ENCODE measurements at regions not wholly inside any gene's neighbourhood (a gene's known extent, or its start where the extent isn't known, plus 50 kb on each side); places are given as distances from the start of the nearest gene placed in this dataset.

DNA sequence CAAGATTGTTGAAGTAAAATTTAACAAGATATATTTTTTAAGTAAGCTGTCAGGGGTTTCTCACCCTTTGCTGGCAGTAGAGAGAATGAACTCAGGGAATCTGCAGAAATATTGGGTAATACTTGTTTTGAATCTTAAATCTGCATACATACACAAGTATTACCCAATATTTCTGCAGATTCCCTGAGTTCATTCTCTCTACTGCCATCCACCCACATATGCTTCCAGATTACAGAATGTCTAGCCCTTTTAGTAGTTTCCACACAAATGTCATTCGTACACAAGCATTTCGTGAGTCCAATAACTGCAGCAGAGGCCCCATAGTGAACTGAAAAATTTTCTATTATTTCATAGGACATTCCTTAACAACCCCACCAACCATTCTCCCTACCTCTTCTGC, 69.6 kb upstream of the TNFRSF21 start:
- H3K4me3 ChIP-seq (ENCODE audit: low read length in 2 of 2), result no peak overlapping the region
- H3K9me3 ChIP-seq (ENCODE audit: control insufficient read depth in 2 of 2, low read length in 2 of 2), result no peaks in the 10 kb centered on the region
- H3K36me3 ChIP-seq (ENCODE audit: control insufficient read depth in 2 of 2, insufficient read depth in 2 of 2, low read length in 2 of 2), result no peaks in the 10 kb centered on the region
- H3K4me1 ChIP-seq (ENCODE audit: control insufficient read depth in 2 of 2, insufficient read depth in 2 of 2, low read length in 2 of 2), result no peaks in the 10 kb centered on the region
- no peak overlapping the region for H3K27ac ChIP-seq (ENCODE audit: low read depth in 2 of 2, low read length in 2 of 2)
- no peaks in the 10 kb centered on the region for H3K27me3 ChIP-seq (ENCODE audit: control insufficient read depth in 2 of 2, insufficient read depth in 2 of 2, low read length in 2 of 2)
- no peak overlapping the region for H3K9ac ChIP-seq (ENCODE audit: low read depth in 1 of 2, low read length in 2 of 2)

DNA sequence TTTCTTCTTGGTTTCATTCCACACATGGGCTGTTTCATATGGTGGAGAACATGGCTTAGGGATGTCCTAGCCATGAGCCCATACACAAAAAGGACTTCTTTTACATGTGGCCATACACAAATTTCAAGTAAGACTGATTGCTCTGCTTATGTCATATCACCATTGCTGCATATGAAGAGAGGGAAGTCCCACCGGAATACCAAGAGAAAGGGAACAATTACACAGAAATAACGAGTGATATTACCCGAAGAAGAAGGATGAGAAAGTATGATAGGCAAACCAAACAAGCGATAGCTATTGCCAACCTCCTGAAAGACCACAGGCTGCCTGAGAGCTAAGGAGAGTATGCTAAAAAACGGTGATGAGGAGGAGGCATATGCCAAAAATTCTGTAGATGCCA, 70.5 kb upstream of the TNFRSF21 start:
- Histone ChIP-seq H3K9ac (ENCODE audit: low read depth in 1 of 2, low read length in 2 of 2) (no peak overlapping the region), H3K9me3 (ENCODE audit: control insufficient read depth in 2 of 2, low read length in 2 of 2) (no peaks in the 10 kb centered on the region), H3K4me3 (ENCODE audit: low read length in 2 of 2) (no peak overlapping the region), H3K27me3 (ENCODE audit: control insufficient read depth in 2 of 2, insufficient read depth in 2 of 2, low read length in 2 of 2) (no peaks in the 10 kb centered on the region), H3K36me3 (ENCODE audit: control insufficient read depth in 2 of 2, insufficient read depth in 2 of 2, low read length in 2 of 2) (no peaks in the 10 kb centered on the region), H3K4me1 (ENCODE audit: control insufficient read depth in 2 of 2, insufficient read depth in 2 of 2, low read length in 2 of 2) (no peaks in the 10 kb centered on the region), H3K27ac (ENCODE audit: low read depth in 2 of 2, low read length in 2 of 2) (no peak overlapping the region)

DNA sequence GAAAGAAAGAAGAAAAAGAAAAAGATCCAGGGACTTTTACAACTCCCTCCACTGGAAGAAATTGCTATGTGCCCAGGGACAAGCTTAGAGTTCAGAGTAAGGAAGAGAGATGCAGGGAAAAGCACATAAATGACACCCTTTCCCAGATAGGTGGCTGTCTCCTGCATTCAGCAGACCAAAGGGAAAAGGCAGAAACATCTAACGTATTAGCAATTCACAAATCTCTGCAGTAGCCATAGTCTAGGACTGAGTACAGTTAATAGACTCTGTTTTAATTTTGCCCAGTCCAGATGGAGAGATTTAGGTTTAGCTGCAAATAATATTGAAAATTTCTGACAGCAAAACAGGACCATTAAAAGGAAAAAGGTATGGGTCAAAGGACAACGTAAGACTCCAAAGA, 71.3 kb upstream of the TNFRSF21 start:
- H3K9me3 ChIP-seq (ENCODE audit: control insufficient read depth in 2 of 2, low read length in 2 of 2), result no peaks in the 10 kb centered on the region
- H3K27ac ChIP-seq (ENCODE audit: low read depth in 2 of 2, low read length in 2 of 2), result no peak overlapping the region
- no peak overlapping the region for H3K4me3 ChIP-seq (ENCODE audit: low read length in 2 of 2)
- H3K9ac ChIP-seq (ENCODE audit: low read depth in 1 of 2, low read length in 2 of 2), result no peak overlapping the region
- no peaks in the 10 kb centered on the region for H3K36me3 ChIP-seq (ENCODE audit: control insufficient read depth in 2 of 2, insufficient read depth in 2 of 2, low read length in 2 of 2)
- H3K27me3 ChIP-seq (ENCODE audit: control insufficient read depth in 2 of 2, insufficient read depth in 2 of 2, low read length in 2 of 2), result no peaks in the 10 kb centered on the region
- H3K4me1 ChIP-seq (ENCODE audit: control insufficient read depth in 2 of 2, insufficient read depth in 2 of 2, low read length in 2 of 2), result no peaks in the 10 kb centered on the region

- H3K27me3 ChIP-seq (ENCODE audit: control insufficient read depth in 2 of 2, insufficient read depth in 2 of 2, low read length in 2 of 2), result no peaks in the 10 kb centered on the region
- H3K9me3 ChIP-seq (ENCODE audit: control insufficient read depth in 2 of 2, low read length in 2 of 2), result no peaks in the 10 kb centered on the region
- H3K4me1 ChIP-seq (ENCODE audit: control insufficient read depth in 2 of 2, insufficient read depth in 2 of 2, low read length in 2 of 2), result no peaks in the 10 kb centered on the region
- no peaks in the 10 kb centered on the region for H3K36me3 ChIP-seq (ENCODE audit: control insufficient read depth in 2 of 2, insufficient read depth in 2 of 2, low read length in 2 of 2)
- H3K9ac ChIP-seq (ENCODE audit: low read depth in 1 of 2, low read length in 2 of 2), result no peak overlapping the region
- no peak overlapping the region for H3K4me3 ChIP-seq (ENCODE audit: low read length in 2 of 2)
- H3K27ac ChIP-seq (ENCODE audit: low read depth in 2 of 2, low read length in 2 of 2), result no peak overlapping the region
Observed at GRCh38 chr6:47383360-47383759, 73.7 kb upstream of the TNFRSF21 start.

DNA sequence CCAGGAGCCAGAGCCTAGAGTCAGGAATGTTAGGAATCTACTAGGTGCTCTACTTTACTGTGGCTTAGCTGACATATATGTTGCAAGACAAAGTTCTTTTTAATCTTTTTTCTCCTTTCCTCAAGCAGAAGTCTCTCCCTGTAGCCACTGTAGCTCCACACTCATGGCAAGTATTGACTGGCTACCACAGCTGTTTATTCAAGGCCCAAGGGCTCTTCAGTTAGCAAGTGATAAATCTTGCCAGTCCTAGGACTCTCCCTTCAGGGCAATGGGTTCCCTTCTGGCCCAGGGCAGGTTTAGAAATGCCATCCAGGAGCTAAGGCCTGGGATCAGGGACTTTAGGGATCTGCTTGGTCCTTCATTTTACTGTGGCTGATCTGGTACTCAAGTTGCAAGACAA, 82.0 kb upstream of the TNFRSF21 start:
- Histone ChIP-seq H3K4me3 (ENCODE audit: low read length in 2 of 2) (no peak overlapping the region), H3K27ac (ENCODE audit: low read depth in 2 of 2, low read length in 2 of 2) (no peak overlapping the region), H3K9me3 (ENCODE audit: control insufficient read depth in 2 of 2, low read length in 2 of 2) (no peaks in the 10 kb centered on the region), H3K9ac (ENCODE audit: low read depth in 1 of 2, low read length in 2 of 2) (no peak overlapping the region), H3K27me3 (ENCODE audit: control insufficient read depth in 2 of 2, insufficient read depth in 2 of 2, low read length in 2 of 2) (no peaks in the 10 kb centered on the region), H3K4me1 (ENCODE audit: control insufficient read depth in 2 of 2, insufficient read depth in 2 of 2, low read length in 2 of 2) (no peaks in the 10 kb centered on the region), H3K36me3 (ENCODE audit: control insufficient read depth in 2 of 2, insufficient read depth in 2 of 2, low read length in 2 of 2) (no peaks in the 10 kb centered on the region)

GRCh38 chr6:47392251-47392650, 82.5 kb upstream of the TNFRSF21 start:
- Histone ChIP-seq H3K27me3 (ENCODE audit: control insufficient read depth in 2 of 2, insufficient read depth in 2 of 2, low read length in 2 of 2) (no peaks in the 10 kb centered on the region), H3K27ac (ENCODE audit: low read depth in 2 of 2, low read length in 2 of 2) (no peak overlapping the region), H3K4me3 (ENCODE audit: low read length in 2 of 2) (no peak overlapping the region), H3K4me1 (ENCODE audit: control insufficient read depth in 2 of 2, insufficient read depth in 2 of 2, low read length in 2 of 2) (no peaks in the 10 kb centered on the region), H3K9ac (ENCODE audit: low read depth in 1 of 2, low read length in 2 of 2) (no peak overlapping the region), H3K9me3 (ENCODE audit: control insufficient read depth in 2 of 2, low read length in 2 of 2) (no peaks in the 10 kb centered on the region), H3K36me3 (ENCODE audit: control insufficient read depth in 2 of 2, insufficient read depth in 2 of 2, low read length in 2 of 2) (no peaks in the 10 kb centered on the region)

DNA sequence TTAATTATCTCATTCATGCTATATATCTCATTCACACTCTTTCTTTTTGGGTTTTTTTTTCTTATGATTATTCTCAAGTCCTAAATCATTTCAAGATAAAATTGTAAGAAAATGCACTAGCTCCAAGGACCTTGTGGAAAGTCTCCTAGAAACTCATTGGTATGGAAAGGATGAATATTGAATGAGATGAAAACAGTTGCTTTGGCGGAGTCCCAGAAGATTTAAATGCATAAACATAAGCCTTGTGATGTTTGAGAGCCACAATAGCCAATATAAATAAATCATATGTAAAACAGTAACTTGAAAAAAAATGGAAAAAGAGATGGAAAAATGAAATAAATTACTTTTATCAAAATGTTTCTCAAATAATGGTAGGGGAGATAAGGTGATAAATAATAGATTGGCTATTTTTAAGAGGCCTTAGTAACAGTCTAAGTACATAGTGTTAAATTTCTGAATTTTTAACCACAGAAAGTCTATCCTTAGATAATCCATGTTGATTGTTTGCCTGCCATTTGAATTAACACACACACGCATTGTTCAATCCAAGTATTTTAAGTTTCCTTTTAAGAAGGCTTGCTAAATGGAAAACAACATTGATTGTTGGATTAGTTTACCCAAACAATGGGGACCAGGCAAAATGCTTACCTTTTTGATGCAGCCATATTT, 81.1 kb upstream of the CD2AP start:
- no peaks in the 10 kb centered on the region for H3K36me3 ChIP-seq (ENCODE audit: control insufficient read depth in 2 of 2, insufficient read depth in 2 of 2, low read length in 2 of 2)
- no peaks in the 10 kb centered on the region for H3K27me3 ChIP-seq (ENCODE audit: control insufficient read depth in 2 of 2, insufficient read depth in 2 of 2, low read length in 2 of 2)
- H3K27ac ChIP-seq (ENCODE audit: low read depth in 2 of 2, low read length in 2 of 2), result no peak overlapping the region
- no peaks in the 10 kb centered on the region for H3K4me1 ChIP-seq (ENCODE audit: control insufficient read depth in 2 of 2, insufficient read depth in 2 of 2, low read length in 2 of 2)
- no peak overlapping the region for H3K9ac ChIP-seq (ENCODE audit: low read depth in 1 of 2, low read length in 2 of 2)
- H3K4me3 ChIP-seq (ENCODE audit: low read length in 2 of 2), result no peak overlapping the region
- no peaks in the 10 kb centered on the region for H3K9me3 ChIP-seq (ENCODE audit: control insufficient read depth in 2 of 2, low read length in 2 of 2)

DNA sequence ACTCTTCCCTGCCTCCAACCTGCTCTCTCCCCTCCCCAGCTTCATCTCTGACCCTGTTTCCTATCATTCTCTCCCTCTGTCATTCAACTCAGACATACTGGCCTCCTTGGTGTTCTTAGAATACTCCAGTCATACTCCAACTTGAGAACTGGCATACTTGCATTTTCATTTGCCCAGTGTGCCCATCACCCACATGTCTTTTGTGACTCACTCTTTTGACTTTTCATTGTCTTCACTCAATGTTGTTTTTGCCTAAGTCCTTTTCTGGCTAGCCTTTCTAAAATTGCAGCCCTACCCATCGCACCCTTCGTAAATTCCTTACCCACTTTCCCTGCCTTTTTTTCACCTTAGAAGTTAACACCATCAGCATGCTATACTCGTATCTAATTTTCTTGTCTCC, 77.0 kb upstream of the CD2AP start:
- Histone ChIP-seq H3K27ac (ENCODE audit: low read depth in 2 of 2, low read length in 2 of 2) (no peak overlapping the region), H3K27me3 (ENCODE audit: control insufficient read depth in 2 of 2, insufficient read depth in 2 of 2, low read length in 2 of 2) (no peaks in the 10 kb centered on the region), H3K9ac (ENCODE audit: low read depth in 1 of 2, low read length in 2 of 2) (no peak overlapping the region), H3K4me1 (ENCODE audit: control insufficient read depth in 2 of 2, insufficient read depth in 2 of 2, low read length in 2 of 2) (peaks cover 6 to 23% of the 10 kb centered on the region in 2 donors), H3K9me3 (ENCODE audit: control insufficient read depth in 2 of 2, low read length in 2 of 2) (no peaks in the 10 kb centered on the region), H3K36me3 (ENCODE audit: control insufficient read depth in 2 of 2, insufficient read depth in 2 of 2, low read length in 2 of 2) (no peaks in the 10 kb centered on the region), H3K4me3 (ENCODE audit: low read length in 2 of 2) (no peak overlapping the region)

DNA sequence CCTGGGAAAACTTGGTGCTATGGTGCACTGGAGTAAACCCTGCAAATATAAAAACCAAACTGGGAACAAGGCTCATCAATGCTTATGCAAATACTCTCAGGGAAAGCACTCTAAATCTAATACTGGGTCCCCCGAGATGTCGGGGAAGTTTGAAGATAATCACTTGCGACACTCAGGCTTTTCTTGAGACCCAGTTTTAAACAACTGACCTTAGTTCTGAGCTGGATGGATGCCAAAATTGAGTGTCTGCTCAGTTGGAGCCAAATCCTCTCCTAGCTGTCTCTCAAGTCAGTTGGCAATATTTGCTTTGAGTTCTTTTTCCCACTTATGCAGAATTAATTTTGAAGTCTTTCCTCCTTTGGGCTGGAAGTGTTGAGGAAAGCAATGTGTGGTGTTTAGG, 75.5 kb upstream of the CD2AP start:
- H3K27ac ChIP-seq (ENCODE audit: low read depth in 2 of 2, low read length in 2 of 2), result no peak overlapping the region
- no peaks in the 10 kb centered on the region for H3K9me3 ChIP-seq (ENCODE audit: control insufficient read depth in 2 of 2, low read length in 2 of 2)
- no peaks in the 10 kb centered on the region for H3K27me3 ChIP-seq (ENCODE audit: control insufficient read depth in 2 of 2, insufficient read depth in 2 of 2, low read length in 2 of 2)
- H3K36me3 ChIP-seq (ENCODE audit: control insufficient read depth in 2 of 2, insufficient read depth in 2 of 2, low read length in 2 of 2), result no peaks in the 10 kb centered on the region
- peaks cover 15 to 38% of the 10 kb centered on the region in 2 donors for H3K4me1 ChIP-seq (ENCODE audit: control insufficient read depth in 2 of 2, insufficient read depth in 2 of 2, low read length in 2 of 2)
- H3K9ac ChIP-seq (ENCODE audit: low read depth in 1 of 2, low read length in 2 of 2), result no peak overlapping the region
- no peak overlapping the region for H3K4me3 ChIP-seq (ENCODE audit: low read length in 2 of 2)

- Histone ChIP-seq H3K4me1 (ENCODE audit: control insufficient read depth in 2 of 2, insufficient read depth in 2 of 2, low read length in 2 of 2) (peaks cover 15 to 42% of the 10 kb centered on the region in 2 donors), H3K27ac (ENCODE audit: low read depth in 2 of 2, low read length in 2 of 2) (no peak overlapping the region), H3K9ac (ENCODE audit: low read depth in 1 of 2, low read length in 2 of 2) (no peak overlapping the region)
Observed at GRCh38 chr6:47403056-47403455, 74.5 kb upstream of the CD2AP start.

GRCh38 chr6:47403801-47404200, 73.8 kb upstream of the CD2AP start:
- H3K4me1 ChIP-seq (ENCODE audit: control insufficient read depth in 2 of 2, insufficient read depth in 2 of 2, low read length in 2 of 2), result peaks cover 15 to 45% of the 10 kb centered on the region in 2 donors
- no peaks in the 10 kb centered on the region for H3K36me3 ChIP-seq (ENCODE audit: control insufficient read depth in 2 of 2, insufficient read depth in 2 of 2, low read length in 2 of 2)
- H3K9ac ChIP-seq (ENCODE audit: low read depth in 1 of 2, low read length in 2 of 2), result no peak overlapping the region
- H3K27ac ChIP-seq (ENCODE audit: low read depth in 2 of 2, low read length in 2 of 2), result peak overlapping the region; percentile 5 to 78
- H3K9me3 ChIP-seq (ENCODE audit: control insufficient read depth in 2 of 2, low read length in 2 of 2), result no peaks in the 10 kb centered on the region
- H3K4me3 ChIP-seq (ENCODE audit: low read length in 2 of 2), result peak overlapping the region in 1 of 2 donors; percentile 20
- H3K27me3 ChIP-seq (ENCODE audit: control insufficient read depth in 2 of 2, insufficient read depth in 2 of 2, low read length in 2 of 2), result no peaks in the 10 kb centered on the region

More at GRCh38 chr6:47403056-47403455, 74.5 kb upstream of the CD2AP start:
- Histone ChIP-seq H3K4me3 (ENCODE audit: low read length in 2 of 2) (no peak overlapping the region), H3K36me3 (ENCODE audit: control insufficient read depth in 2 of 2, insufficient read depth in 2 of 2, low read length in 2 of 2) (no peaks in the 10 kb centered on the region), H3K27me3 (ENCODE audit: control insufficient read depth in 2 of 2, insufficient read depth in 2 of 2, low read length in 2 of 2) (no peaks in the 10 kb centered on the region), H3K9me3 (ENCODE audit: control insufficient read depth in 2 of 2, low read length in 2 of 2) (no peaks in the 10 kb centered on the region)

Measured in mucosa of rectum (tissue), 2 donors.